BLaER1 treated with 17β-estradiol and CSF1 and Interleukin-3, amounts not matched to agents 10 nM and 100 nM (cell line): ENCODE measurements at regions not wholly inside any gene's neighbourhood (a gene's known extent, or its start where the extent isn't known, plus 50 kb on each side); places are given as distances from the start of the nearest gene placed in this dataset.

Source experiments
- H3K27ac ChIP-seq, 11 experiments: shearing (Covaris generic); formaldehyde crosslinking; 2 replicates each; pipeline ENCODE4 v1.8.1; 2022
- H3K27me3 ChIP-seq, 11 experiments: shearing (Covaris generic); formaldehyde crosslinking; 2 replicates each; pipeline ENCODE4 v1.8.1; 2022
- H3K36me3 ChIP-seq, 11 experiments: shearing (Covaris generic); formaldehyde crosslinking; 2 replicates each; pipeline ENCODE4 v1.8.1; 2022
- H3K4me1 ChIP-seq, 10 experiments: shearing (Covaris generic); formaldehyde crosslinking; 2 replicates each; pipeline ENCODE4 v1.8.1; 2022
- H3K4me2 ChIP-seq, 11 experiments: shearing (Covaris generic); formaldehyde crosslinking; 2 replicates each; pipeline ENCODE4 v1.8.1; 2022
- H3K4me3 ChIP-seq, 10 experiments: shearing (Covaris generic); formaldehyde crosslinking; 2 replicates each; pipeline ENCODE4 v1.8.1; 2022
- H3K9ac ChIP-seq, 11 experiments: shearing (Covaris generic); formaldehyde crosslinking; 2 replicates each; pipeline ENCODE4 v1.8.1; 2022
- H3K9me3 ChIP-seq, 11 experiments: shearing (Covaris generic); formaldehyde crosslinking; replicated peaks in 1 of 11; 2 replicates each; pipeline ENCODE4 v1.8.1; 2022
- H4K20me1 ChIP-seq, 11 experiments: shearing (Covaris generic); formaldehyde crosslinking; 2 replicates each; pipeline ENCODE4 v1.8.1; 2022
- Cebpa-rat ChIP-seq, 11 experiments: shearing (Covaris generic); IDR thresholded peaks; 2 replicates each; pipeline ENCODE4 v1.8.1; 2022

GRCh38 chr21:20739421-20739820 is 258.8 kb upstream of the NCAM2 start:
- H3K27ac ChIP-seq, result no peak overlapping the region
- no peak for TF ChIP-seq Cebpa-rat (IDR thresholded peaks at IDR 0.05)
- H4K20me1 ChIP-seq, result no peaks in the 10 kb centered on the region
- no peak overlapping the region for H3K9ac ChIP-seq
- H3K27me3 ChIP-seq, result no peaks in the 10 kb centered on the region
- H3K4me2 ChIP-seq, result no peak overlapping the region
- H3K4me1 ChIP-seq, result no peaks in the 10 kb centered on the region
- no peaks in the 10 kb centered on the region for H3K9me3 ChIP-seq
- no peak overlapping the region for H3K4me3 ChIP-seq
- H3K36me3 ChIP-seq, result no peaks in the 10 kb centered on the region

GRCh38 chr21:20741445-20741844 is 256.8 kb upstream of the NCAM2 start:
- Histone ChIP-seq H3K36me3 (no peaks in the 10 kb centered on the region), H3K4me3 (no peak overlapping the region), H3K27me3 (no peaks in the 10 kb centered on the region), H4K20me1 (no peaks in the 10 kb centered on the region), H3K4me2 (no peak overlapping the region), H3K9ac (no peak overlapping the region), H3K9me3 (no peaks in the 10 kb centered on the region), H3K4me1 (no peaks in the 10 kb centered on the region), H3K27ac (no peak overlapping the region)
- peak in 3 of 11 experiments; percentile 33 to 50 (median 43); a peak in 3 of 22 replicates for TF ChIP-seq Cebpa-rat (IDR thresholded peaks at IDR 0.05)

- Histone ChIP-seq H3K27me3 (no peaks in the 10 kb centered on the region), H3K9ac (no peak overlapping the region), H3K36me3 (no peaks in the 10 kb centered on the region), H3K4me1 (no peaks in the 10 kb centered on the region), H3K9me3 (peaks cover 0 to 5% (median 0%) of the 10 kb centered on the region in 11 experiments; a peak in 2 of 22 replicates), H3K4me3 (no peak overlapping the region), H4K20me1 (no peaks in the 10 kb centered on the region), H3K4me2 (no peak overlapping the region), H3K27ac (no peak overlapping the region)
- TF ChIP-seq Cebpa-rat (IDR thresholded peaks at IDR 0.05), result no peak
These were observed 238.0 kb upstream of the NCAM2 start for GRCh38 chr21:20760221-20760620.

GRCh38 chr21:20774737-20775136 is 223.5 kb upstream of the NCAM2 start:
- Histone ChIP-seq H3K4me2 (no peak overlapping the region), H3K4me3 (no peak overlapping the region), H3K27ac (no peak overlapping the region), H3K4me1 (no peaks in the 10 kb centered on the region), H3K36me3 (no peaks in the 10 kb centered on the region), H3K9me3 (peaks cover 2 to 11% (median 6%) of the 10 kb centered on the region in 11 experiments; a peak in 17 of 22 replicates), H3K27me3 (no peaks in the 10 kb centered on the region), H4K20me1 (no peaks in the 10 kb centered on the region), H3K9ac (no peak overlapping the region)
- TF ChIP-seq Cebpa-rat (IDR thresholded peaks at IDR 0.05), result no peak

- no peak overlapping the region for H3K4me2 ChIP-seq
- no peaks in the 10 kb centered on the region for H3K36me3 ChIP-seq
- no peaks in the 10 kb centered on the region for H4K20me1 ChIP-seq
- no peaks in the 10 kb centered on the region for H3K4me1 ChIP-seq
- no peak overlapping the region for H3K4me3 ChIP-seq
- H3K27ac ChIP-seq, result no peak overlapping the region
- H3K9me3 ChIP-seq, result peaks cover 16 to 30% (median 18%) of the 10 kb centered on the region in 11 experiments
- TF ChIP-seq Cebpa-rat (IDR thresholded peaks at IDR 0.05), result no peak
- H3K9ac ChIP-seq, result no peak overlapping the region
- no peaks in the 10 kb centered on the region for H3K27me3 ChIP-seq
These were observed 218.9 kb upstream of the NCAM2 start for GRCh38 chr21:20779321-20779720.

- H4K20me1 ChIP-seq, result no peaks in the 10 kb centered on the region
- H3K4me1 ChIP-seq, result no peaks in the 10 kb centered on the region
- peaks cover 15 to 25% (median 18%) of the 10 kb centered on the region in 11 experiments for H3K9me3 ChIP-seq
- no peak overlapping the region for H3K27ac ChIP-seq
- H3K36me3 ChIP-seq, result no peaks in the 10 kb centered on the region
- H3K4me3 ChIP-seq, result no peak overlapping the region
- no peak overlapping the region for H3K4me2 ChIP-seq
- no peaks in the 10 kb centered on the region for H3K27me3 ChIP-seq
- H3K9ac ChIP-seq, result no peak overlapping the region
- TF ChIP-seq Cebpa-rat (IDR thresholded peaks at IDR 0.05), result no peak
These were observed 214.6 kb upstream of the NCAM2 start for GRCh38 chr21:20783611-20784010.

- no peak overlapping the region for H3K4me3 ChIP-seq
- H3K9ac ChIP-seq, result no peak overlapping the region
- no peaks in the 10 kb centered on the region for H3K4me1 ChIP-seq
- H3K27ac ChIP-seq, result no peak overlapping the region
- no peaks in the 10 kb centered on the region for H3K36me3 ChIP-seq
- no peaks in the 10 kb centered on the region for H3K9me3 ChIP-seq
- TF ChIP-seq Cebpa-rat (IDR thresholded peaks at IDR 0.05), result no peak
- no peaks in the 10 kb centered on the region for H4K20me1 ChIP-seq
- H3K27me3 ChIP-seq, result no peaks in the 10 kb centered on the region
- no peak overlapping the region for H3K4me2 ChIP-seq
These were observed 208.3 kb upstream of the NCAM2 start for GRCh38 chr21:20789729-20790500.

- Histone ChIP-seq H3K4me2 (no peak overlapping the region), H3K4me3 (no peak overlapping the region), H3K9ac (no peak overlapping the region), H3K27me3 (no peaks in the 10 kb centered on the region), H3K27ac (no peak overlapping the region), H3K4me1 (peaks cover 0 to 11% (median 3%) of the 10 kb centered on the region in 10 experiments; a peak in 5 of 20 replicates), H3K9me3 (no peaks in the 10 kb centered on the region), H3K36me3 (no peaks in the 10 kb centered on the region), H4K20me1 (no peaks in the 10 kb centered on the region)
- no peak for TF ChIP-seq Cebpa-rat (IDR thresholded peaks at IDR 0.05)
These were observed 198.1 kb upstream of the NCAM2 start for GRCh38 chr21:20800106-20800505.

- no peak for TF ChIP-seq Cebpa-rat (IDR thresholded peaks at IDR 0.05)
- no peak overlapping the region for H3K27ac ChIP-seq
These were observed 196.0 kb upstream of the NCAM2 start for GRCh38 chr21:20802201-20802600.

More at GRCh38 chr21:20802201-20802600, 196.0 kb upstream of the NCAM2 start:
- peaks cover 0 to 11% (median 3%) of the 10 kb centered on the region in 10 experiments; a peak in 5 of 20 replicates for H3K4me1 ChIP-seq
- no peaks in the 10 kb centered on the region for H4K20me1 ChIP-seq
- peak overlapping the region in 4 of 11 experiments; percentile 8 to 40 (median 30); a peak in 9 of 22 replicates for H3K4me2 ChIP-seq
- H3K9me3 ChIP-seq, result no peaks in the 10 kb centered on the region
- no peak overlapping the region for H3K9ac ChIP-seq
- no peaks in the 10 kb centered on the region for H3K27me3 ChIP-seq
- no peak overlapping the region for H3K4me3 ChIP-seq
- H3K36me3 ChIP-seq, result no peaks in the 10 kb centered on the region
